HCT116 (cell line): ENCODE measurements at regions not wholly inside any gene's neighbourhood (a gene's known extent, or its start where the extent isn't known, plus 50 kb on each side); places are given as distances from the start of the nearest gene placed in this dataset.

Experiments
- CEBPB ChIP-seq: IDR thresholded peaks from 2 replicates; pipeline ENCODE4 v1.6.1; 2012; ENCODE audit warnings: low read depth
- EGR1 ChIP-seq: IDR thresholded peaks from 2 replicates; pipeline ENCODE4 v1.6.1; 2012; ENCODE audit warnings: low read depth
- EZH2 ChIP-seq: fragments of 200-600 bp; sonication (generic); IDR thresholded peaks from 2 replicates; pipeline ENCODE4 v1.6.1; 2017; ENCODE audit warnings: antibody characterized with exemption, mixed run types
- EZH2phosphoT487 ChIP-seq: fragments of 200-600 bp; IDR thresholded peaks from 2 replicates; pipeline ENCODE4 v1.6.1; 2018; ENCODE audit warnings: antibody characterized with exemption, borderline replicate concordance
- JUND ChIP-seq: IDR thresholded peaks from 2 replicates; pipeline ENCODE4 v1.6.1; 2012
- POLR2A ChIP-seq: IDR thresholded peaks from 2 replicates; pipeline ENCODE4 v1.7.0; 2011; ENCODE audit warnings: borderline replicate concordance; ENCODE audit not compliant: insufficient read depth, insufficient read length; ENCODE audit errors: extremely low read depth
- POLR2AphosphoS5 ChIP-seq: IDR thresholded peaks from 2 replicates; pipeline ENCODE4 v1.6.1; 2011; ENCODE audit warnings: mild to moderate bottlenecking, low read depth, low read length, moderate library complexity
- SP1 ChIP-seq: IDR thresholded peaks from 2 replicates; pipeline ENCODE4 v1.6.1; 2012; ENCODE audit warnings: low read depth
- YY1 ChIP-seq: IDR thresholded peaks from 2 replicates; pipeline ENCODE4 v1.6.1; 2011; ENCODE audit warnings: low read length, low read depth, moderate library complexity, mild to moderate bottlenecking; ENCODE audit not compliant: insufficient replicate concordance; ENCODE audit errors: extremely low read depth
- ZNF274 ChIP-seq: fragments of 200-500 bp; sonication (Bioruptor generic); IDR thresholded peaks from 2 replicates; pipeline ENCODE4 v1.6.1; 2014; ENCODE audit warnings: mild to moderate bottlenecking, low read depth, low read length, inconsistent platforms
- TF ChIP-seq, protein P1 (sequence below): IDR thresholded peaks from 2 replicates; pipeline ENCODE4 v1.6.1; 2012
- TF ChIP-seq, protein P2 (sequence below): IDR thresholded peaks from 2 replicates; pipeline ENCODE4 v1.6.1; 2012
- TF ChIP-seq, protein P3 (sequence below): IDR thresholded peaks from 2 replicates; pipeline ENCODE4 v1.6.1; 2012; ENCODE audit warnings: low read depth
- TF ChIP-seq, protein P4 (sequence below), 3 experiments: fragments of 200-600 bp in 1 of 3; sonication (generic) in 1 of 3; IDR thresholded peaks in 2 of 3; conservative IDR thresholded peaks in 1 of 3; 2 replicates each; pipeline ENCODE4 v1.5.1; 2012 to 2017; ENCODE audit warnings: low read depth in 2 of 3, low read length in 2 of 3, antibody characterized with exemption in 1 of 3, borderline replicate concordance in 1 of 3, control low read depth in 1 of 3, mild to moderate bottlenecking in 1 of 3, mixed read lengths in 1 of 3, mixed run types in 1 of 3, moderate library complexity in 1 of 3; ENCODE audit not compliant: insufficient read depth in 1 of 3

DNA sequence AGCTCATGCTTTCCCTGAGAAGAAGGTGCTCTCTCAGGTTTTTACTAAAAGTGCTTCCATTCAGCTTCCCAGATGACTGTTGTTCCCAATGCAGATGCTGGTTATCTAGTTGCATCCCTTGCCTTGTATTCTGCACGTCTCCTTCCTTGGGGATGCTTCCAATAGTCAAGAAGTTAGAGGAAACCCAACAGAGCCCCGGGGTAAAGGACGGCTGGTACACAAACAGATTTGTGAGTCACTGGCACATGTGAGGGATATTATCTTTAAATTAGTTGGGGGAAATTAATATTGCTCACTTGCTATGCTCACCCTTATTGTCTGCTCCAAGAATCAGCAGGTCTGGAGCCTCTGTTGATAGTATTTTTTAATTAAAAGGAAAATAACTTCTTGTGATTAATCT is 465.2 kb upstream of the BOD1L1 start:
- TF ChIP-seq SP1: no peak
- TF ChIP-seq EZH2phosphoT487: no peak
- TF ChIP-seq POLR2A: no peak
- TF ChIP-seq, protein P1, sequence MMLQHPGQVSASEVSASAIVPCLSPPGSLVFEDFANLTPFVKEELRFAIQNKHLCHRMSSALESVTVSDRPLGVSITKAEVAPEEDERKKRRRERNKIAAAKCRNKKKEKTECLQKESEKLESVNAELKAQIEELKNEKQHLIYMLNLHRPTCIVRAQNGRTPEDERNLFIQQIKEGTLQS: no peak
- TF ChIP-seq EZH2: no peak
- TF ChIP-seq, protein P2, sequence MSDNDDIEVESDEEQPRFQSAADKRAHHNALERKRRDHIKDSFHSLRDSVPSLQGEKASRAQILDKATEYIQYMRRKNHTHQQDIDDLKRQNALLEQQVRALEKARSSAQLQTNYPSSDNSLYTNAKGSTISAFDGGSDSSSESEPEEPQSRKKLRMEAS: no peak
- TF ChIP-seq EGR1: no peak
- TF ChIP-seq, protein P3, sequence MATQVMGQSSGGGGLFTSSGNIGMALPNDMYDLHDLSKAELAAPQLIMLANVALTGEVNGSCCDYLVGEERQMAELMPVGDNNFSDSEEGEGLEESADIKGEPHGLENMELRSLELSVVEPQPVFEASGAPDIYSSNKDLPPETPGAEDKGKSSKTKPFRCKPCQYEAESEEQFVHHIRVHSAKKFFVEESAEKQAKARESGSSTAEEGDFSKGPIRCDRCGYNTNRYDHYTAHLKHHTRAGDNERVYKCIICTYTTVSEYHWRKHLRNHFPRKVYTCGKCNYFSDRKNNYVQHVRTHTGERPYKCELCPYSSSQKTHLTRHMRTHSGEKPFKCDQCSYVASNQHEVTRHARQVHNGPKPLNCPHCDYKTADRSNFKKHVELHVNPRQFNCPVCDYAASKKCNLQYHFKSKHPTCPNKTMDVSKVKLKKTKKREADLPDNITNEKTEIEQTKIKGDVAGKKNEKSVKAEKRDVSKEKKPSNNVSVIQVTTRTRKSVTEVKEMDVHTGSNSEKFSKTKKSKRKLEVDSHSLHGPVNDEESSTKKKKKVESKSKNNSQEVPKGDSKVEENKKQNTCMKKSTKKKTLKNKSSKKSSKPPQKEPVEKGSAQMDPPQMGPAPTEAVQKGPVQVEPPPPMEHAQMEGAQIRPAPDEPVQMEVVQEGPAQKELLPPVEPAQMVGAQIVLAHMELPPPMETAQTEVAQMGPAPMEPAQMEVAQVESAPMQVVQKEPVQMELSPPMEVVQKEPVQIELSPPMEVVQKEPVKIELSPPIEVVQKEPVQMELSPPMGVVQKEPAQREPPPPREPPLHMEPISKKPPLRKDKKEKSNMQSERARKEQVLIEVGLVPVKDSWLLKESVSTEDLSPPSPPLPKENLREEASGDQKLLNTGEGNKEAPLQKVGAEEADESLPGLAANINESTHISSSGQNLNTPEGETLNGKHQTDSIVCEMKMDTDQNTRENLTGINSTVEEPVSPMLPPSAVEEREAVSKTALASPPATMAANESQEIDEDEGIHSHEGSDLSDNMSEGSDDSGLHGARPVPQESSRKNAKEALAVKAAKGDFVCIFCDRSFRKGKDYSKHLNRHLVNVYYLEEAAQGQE: no peak
- TF ChIP-seq, protein P4, sequence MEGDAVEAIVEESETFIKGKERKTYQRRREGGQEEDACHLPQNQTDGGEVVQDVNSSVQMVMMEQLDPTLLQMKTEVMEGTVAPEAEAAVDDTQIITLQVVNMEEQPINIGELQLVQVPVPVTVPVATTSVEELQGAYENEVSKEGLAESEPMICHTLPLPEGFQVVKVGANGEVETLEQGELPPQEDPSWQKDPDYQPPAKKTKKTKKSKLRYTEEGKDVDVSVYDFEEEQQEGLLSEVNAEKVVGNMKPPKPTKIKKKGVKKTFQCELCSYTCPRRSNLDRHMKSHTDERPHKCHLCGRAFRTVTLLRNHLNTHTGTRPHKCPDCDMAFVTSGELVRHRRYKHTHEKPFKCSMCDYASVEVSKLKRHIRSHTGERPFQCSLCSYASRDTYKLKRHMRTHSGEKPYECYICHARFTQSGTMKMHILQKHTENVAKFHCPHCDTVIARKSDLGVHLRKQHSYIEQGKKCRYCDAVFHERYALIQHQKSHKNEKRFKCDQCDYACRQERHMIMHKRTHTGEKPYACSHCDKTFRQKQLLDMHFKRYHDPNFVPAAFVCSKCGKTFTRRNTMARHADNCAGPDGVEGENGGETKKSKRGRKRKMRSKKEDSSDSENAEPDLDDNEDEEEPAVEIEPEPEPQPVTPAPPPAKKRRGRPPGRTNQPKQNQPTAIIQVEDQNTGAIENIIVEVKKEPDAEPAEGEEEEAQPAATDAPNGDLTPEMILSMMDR (IDR thresholded peaks at IDR 0.05 in 2 of 3, conservative IDR thresholded peaks at IDR 0.05 in 1 of 3; ENCODE audit: borderline replicate concordance in 1 of 3, insufficient read depth in 1 of 3, low read depth in 2 of 3, low read length in 2 of 3): no peak
- no peak for TF ChIP-seq POLR2AphosphoS5
- TF ChIP-seq CEBPB: no peak
- TF ChIP-seq ZNF274: no peak
- TF ChIP-seq JUND: no peak
- TF ChIP-seq YY1: no peak
